Osteoblast (primary cell): ENCODE measurements at regions not wholly inside any gene's neighbourhood (a gene's known extent, or its start where the extent isn't known, plus 50 kb on each side); places are given as distances from the start of the nearest gene placed in this dataset.
"Not testable (repeated sequence)": the region's sequence is repeated elsewhere in the genome, so short reads cannot be mapped to it uniquely, and the experiment has no call there.

Source experiments
- DNase-seq: peaks from one replicate; pipeline ENCODE4 v3.0.0; 2011; ENCODE audit warnings: low spot score, mixed read lengths; ENCODE audit not compliant: insufficient read length; ENCODE audit errors: missing footprints
- H2AFZ ChIP-seq: 2 replicates; pipeline ENCODE4 v1.6.0; 2011; ENCODE audit warnings: mild to moderate bottlenecking, low read length
- H3K27ac ChIP-seq: 2 replicates; pipeline ENCODE4 v1.5.1; 2011; ENCODE audit warnings: mild to moderate bottlenecking, low read depth, low read length, moderate library complexity
- H3K27me3 ChIP-seq: 2 replicates; pipeline ENCODE4 v1.6.0; 2012; ENCODE audit warnings: mild to moderate bottlenecking, control low read depth, inconsistent platforms, low read length, moderate library complexity; ENCODE audit not compliant: insufficient read depth
- H3K36me3 ChIP-seq: 2 replicates; pipeline ENCODE4 v1.5.1; 2011; ENCODE audit warnings: mild to moderate bottlenecking, low read length, control low read depth, moderate library complexity; ENCODE audit not compliant: insufficient read depth
- H3K4me1 ChIP-seq: 2 replicates; pipeline ENCODE4 v1.5.1; 2011; ENCODE audit warnings: mild to moderate bottlenecking, low read length, control low read depth, moderate library complexity; ENCODE audit not compliant: insufficient read depth
- H3K4me2 ChIP-seq: 2 replicates; pipeline ENCODE4 v1.6.0; 2011; ENCODE audit warnings: mild to moderate bottlenecking, low read length; ENCODE audit not compliant: insufficient read depth
- H3K4me3 ChIP-seq: fragments of 200-600 bp; sonication (generic); 3 replicates; pipeline ENCODE4 v1.5.1; 2012; ENCODE audit warnings: mild to moderate bottlenecking, low read length, inconsistent platforms; ENCODE audit not compliant: insufficient read depth
- H3K79me2 ChIP-seq: 2 replicates; pipeline ENCODE4 v1.6.0; 2012; ENCODE audit warnings: mild to moderate bottlenecking, low read length, control low read depth, inconsistent platforms; ENCODE audit not compliant: insufficient read depth
- H3K9me3 ChIP-seq: 2 replicates; pipeline ENCODE4 v1.5.1; 2011; ENCODE audit warnings: low read depth, low read length, control low read depth
- H4K20me1 ChIP-seq: 2 replicates; pipeline ENCODE4 v1.6.0; 2012; ENCODE audit warnings: mild to moderate bottlenecking, low read length, control low read depth; ENCODE audit not compliant: insufficient read depth
- TF ChIP-seq, protein P1 (sequence below): IDR thresholded peaks from 2 replicates; pipeline ENCODE4 v1.5.1; 2011; ENCODE audit warnings: mild to moderate bottlenecking, low read depth, low read length, moderate library complexity; ENCODE audit errors: extremely low read depth

DNA sequence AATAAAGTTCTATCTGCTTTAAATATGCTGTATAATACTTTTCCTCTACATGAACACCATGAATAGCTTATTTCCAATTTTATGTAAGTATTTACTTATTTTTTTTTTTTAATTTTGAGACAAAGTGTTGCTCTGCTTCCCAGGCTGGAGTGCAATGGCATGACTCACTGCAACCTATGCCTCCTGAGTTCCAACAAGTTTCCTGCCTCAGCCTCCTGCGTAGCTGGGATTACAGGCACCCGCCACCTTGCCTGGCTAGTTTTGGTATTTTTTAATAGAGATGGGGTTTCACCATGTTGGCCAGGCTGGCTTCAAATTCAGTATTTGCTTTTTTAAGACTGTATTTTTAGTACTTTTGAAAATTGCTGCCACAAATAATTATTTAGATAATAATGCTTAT lies 1365.9 kb downstream of the GRIK2 start:
- Histone ChIP-seq H3K27ac (no peak overlapping the region), H3K4me2 (no peak overlapping the region), H2AFZ (no peak overlapping the region), H3K4me1 (no peaks in the 10 kb centered on the region), H3K36me3 (no peaks in the 10 kb centered on the region), H3K27me3 (no peaks in the 10 kb centered on the region), H3K9me3 (no peaks in the 10 kb centered on the region), H4K20me1 (no peaks in the 10 kb centered on the region), H3K4me3 (no peak overlapping the region), H3K79me2 (no peaks in the 10 kb centered on the region)
- TF ChIP-seq, protein P1, sequence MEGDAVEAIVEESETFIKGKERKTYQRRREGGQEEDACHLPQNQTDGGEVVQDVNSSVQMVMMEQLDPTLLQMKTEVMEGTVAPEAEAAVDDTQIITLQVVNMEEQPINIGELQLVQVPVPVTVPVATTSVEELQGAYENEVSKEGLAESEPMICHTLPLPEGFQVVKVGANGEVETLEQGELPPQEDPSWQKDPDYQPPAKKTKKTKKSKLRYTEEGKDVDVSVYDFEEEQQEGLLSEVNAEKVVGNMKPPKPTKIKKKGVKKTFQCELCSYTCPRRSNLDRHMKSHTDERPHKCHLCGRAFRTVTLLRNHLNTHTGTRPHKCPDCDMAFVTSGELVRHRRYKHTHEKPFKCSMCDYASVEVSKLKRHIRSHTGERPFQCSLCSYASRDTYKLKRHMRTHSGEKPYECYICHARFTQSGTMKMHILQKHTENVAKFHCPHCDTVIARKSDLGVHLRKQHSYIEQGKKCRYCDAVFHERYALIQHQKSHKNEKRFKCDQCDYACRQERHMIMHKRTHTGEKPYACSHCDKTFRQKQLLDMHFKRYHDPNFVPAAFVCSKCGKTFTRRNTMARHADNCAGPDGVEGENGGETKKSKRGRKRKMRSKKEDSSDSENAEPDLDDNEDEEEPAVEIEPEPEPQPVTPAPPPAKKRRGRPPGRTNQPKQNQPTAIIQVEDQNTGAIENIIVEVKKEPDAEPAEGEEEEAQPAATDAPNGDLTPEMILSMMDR = no peak
- no peak for DNase-seq

- H3K27ac ChIP-seq, H4K20me1 ChIP-seq, H3K4me2 ChIP-seq, H2AFZ ChIP-seq, H3K36me3 ChIP-seq, H3K9me3 ChIP-seq, H3K79me2 ChIP-seq, DNase-seq, H3K27me3 ChIP-seq, H3K4me3 ChIP-seq, H3K4me1 ChIP-seq: not testable (repeated sequence)
These were observed 1365.0 kb downstream of the GRIK2 start for GRCh38 chr6:102758536-102758935.

- H3K27me3 ChIP-seq = no peaks in the 10 kb centered on the region
- no peak overlapping the region for H3K27ac ChIP-seq
- TF ChIP-seq, protein P1 = no peak
- no peak overlapping the region for H3K4me3 ChIP-seq
- no peaks in the 10 kb centered on the region for H3K4me1 ChIP-seq
- no peaks in the 10 kb centered on the region for H3K36me3 ChIP-seq
- H4K20me1 ChIP-seq = no peaks in the 10 kb centered on the region
- no peaks in the 10 kb centered on the region for H3K9me3 ChIP-seq
- DNase-seq = no peak
- no peaks in the 10 kb centered on the region for H3K79me2 ChIP-seq
- H3K4me2 ChIP-seq = no peak overlapping the region
- no peak overlapping the region for H2AFZ ChIP-seq
These were observed 1355.9 kb downstream of the GRIK2 start for GRCh38 chr6:102749210-102749971.

GRCh38 chr6:102746941-102747340 lies 1353.4 kb downstream of the GRIK2 start:
- Histone ChIP-seq H3K4me1 (no peaks in the 10 kb centered on the region), H3K79me2 (no peaks in the 10 kb centered on the region), H2AFZ (no peak overlapping the region), H3K9me3 (no peaks in the 10 kb centered on the region), H3K27ac (no peak overlapping the region), H3K4me2 (no peak overlapping the region), H3K36me3 (no peaks in the 10 kb centered on the region), H4K20me1 (no peaks in the 10 kb centered on the region), H3K27me3 (no peaks in the 10 kb centered on the region), H3K4me3 (no peak overlapping the region)
- TF ChIP-seq, protein P1 = no peak
- no peak for DNase-seq
